K562 (cell line): ENCODE measurements at regions not wholly inside any gene's neighbourhood (a gene's known extent, or its start where the extent isn't known, plus 50 kb on each side); places are given as distances from the start of the nearest gene placed in this dataset.

Experiments used
- ATAC-seq: fragments of 200-7000 bp; cut with Tn5 transposase; 3 replicates; pipeline ENCODE4 v1.9.1; 2020; ENCODE audit warnings: moderate library complexity
- BruUV-seq: library from RNA; stranded (reverse); fragments of 400-500 nt; replicated peaks from 2 replicates; lab custom pipeline; 2021; lab: Mats Ljungman, UMichigan
- CTCF ChIA-PET: fragments of 300-600 bp; formaldehyde crosslinking; extraction: SDS; loops from one replicate; lab custom pipeline; 2021; ENCODE audit warnings: low intra/inter-chr PET ratio; lab: Yijun Ruan, JAX
- POLR2A ChIA-PET: fragments of 300-600, 350-650 bp; sonication (Branson Sonifier 250); formaldehyde crosslinking; extraction: SDS; loops from one replicate; lab custom pipeline; 2021; ENCODE audit warnings: antibody characterized with exemption, inconsistent platforms; lab: Yijun Ruan, JAX
- DNase-seq, 4 experiments: peaks; one replicate each; pipeline versions ENCODE4 v3.0.0 to v3.0.0-alpha.2; 2011 to 2018; ENCODE audit warnings: low spot score in 3 of 4, mixed read lengths in 3 of 4; ENCODE audit errors: extremely low read depth in 1 of 4
- FAIRE-seq: peaks from 2 replicates; lab custom pipeline; 2011; peaks lifted over from hg19 to GRCh38; lab: Jason Lieb, UNC
- H2AFZ ChIP-seq: 2 replicates; pipeline ENCODE4 v1.6.0; 2011; ENCODE audit warnings: low read depth, low read length, control low read depth, inconsistent platforms
- H3K27ac ChIP-seq: fragments of 200-600 bp; 3 replicates; pipeline ENCODE4 v1.8.0; 2011; ENCODE audit warnings: low read depth, mild to moderate bottlenecking, control low read depth, inconsistent platforms, low read length, moderate library complexity, mixed read lengths; ENCODE audit errors: extremely low read depth
- H3K27me3 ChIP-seq, 2 experiments: fragments of 300-600 bp in 1 of 2; 2 replicates in 1 of 2; 3 replicates in 1 of 2; pipeline versions ENCODE4 v1.6.0 to v1.8.0; 2011; ENCODE audit warnings: inconsistent platforms in 2 of 2, low read length in 2 of 2, mild to moderate bottlenecking in 1 of 2, mixed read lengths in 1 of 2, moderate library complexity in 1 of 2; ENCODE audit not compliant: control insufficient read depth in 2 of 2, insufficient read depth in 2 of 2
- H3K36me3 ChIP-seq: fragments of 300-600 bp; 3 replicates; pipeline ENCODE4 v1.8.0; 2011; ENCODE audit warnings: mild to moderate bottlenecking, low read length, inconsistent platforms; ENCODE audit not compliant: control insufficient read depth, insufficient read depth
- H3K4me1 ChIP-seq, 2 experiments: fragments of 200-600 bp in 1 of 2; replicated peaks in 1 of 2; 2 replicates in 1 of 2; 3 replicates in 1 of 2; pipeline versions ENCODE4 v1.5.1 to v1.8.0; 2011; ENCODE audit warnings: inconsistent platforms in 2 of 2, low read length in 2 of 2, mild to moderate bottlenecking in 1 of 2, mixed read lengths in 1 of 2, moderate library complexity in 1 of 2; ENCODE audit not compliant: control insufficient read depth in 2 of 2, insufficient read depth in 2 of 2
- H3K4me2 ChIP-seq: 2 replicates; pipeline ENCODE4 v1.6.1; 2011; ENCODE audit warnings: low read length, control low read depth, inconsistent platforms, mixed read lengths; ENCODE audit not compliant: insufficient read depth
- H3K4me3 ChIP-seq: fragments of 200-600 bp; sonication (generic), shearing (Covaris generic); 2 replicates; pipeline ENCODE4 v1.5.1; 2016; ENCODE audit warnings: control low read depth, inconsistent platforms
- H3K79me2 ChIP-seq: fragments of 200-600 bp; 3 replicates; pipeline ENCODE4 v1.8.0; 2011; ENCODE audit warnings: low read length, inconsistent platforms; ENCODE audit not compliant: control insufficient read depth, insufficient read depth
- H3K9ac ChIP-seq, 2 experiments: 2 replicates each; pipeline versions ENCODE4 v1.6.0 to v1.6.1; 2011; ENCODE audit warnings: low read depth in 2 of 2, low read length in 2 of 2, control low read depth in 1 of 2, inconsistent platforms in 1 of 2, mild to moderate bottlenecking in 1 of 2, mixed read lengths in 1 of 2; ENCODE audit not compliant: insufficient read depth in 1 of 2
- H3K9me1 ChIP-seq: one replicate; pipeline ENCODE4 v1.6.0; 2011; ENCODE audit warnings: inconsistent platforms, mild to moderate bottlenecking, low read length, moderate library complexity; ENCODE audit not compliant: control insufficient read depth, insufficient read depth
- H3K9me3 ChIP-seq: replicated peaks from 2 replicates; pipeline ENCODE4 v1.5.1; 2011; ENCODE audit warnings: low read depth, low read length, inconsistent platforms; ENCODE audit not compliant: control insufficient read depth, insufficient read depth
- H4K20me1 ChIP-seq: replicated peaks from 2 replicates; pipeline ENCODE4 v1.6.1; 2011; ENCODE audit warnings: low read length, inconsistent platforms, mixed read lengths; ENCODE audit not compliant: control insufficient read depth, insufficient read depth
- FOXJ3 ChIP-seq: sonication (generic); formaldehyde crosslinking; IDR thresholded peaks from 2 replicates; pipeline ENCODE4 v1.4.0; 2020; ENCODE audit warnings: mild to moderate bottlenecking, missing genetic modification reagents
- GTF2F1 ChIP-seq: IDR thresholded peaks from 2 replicates; pipeline ENCODE4 v1.6.1; 2011; ENCODE audit warnings: low read depth, low read length, improper control_type of control experiment
- JUND ChIP-seq, 2 experiments: IDR thresholded peaks; 2 replicates in 1 of 2; 3 replicates in 1 of 2; pipeline ENCODE4 v1.6.1; 2011; ENCODE audit warnings: borderline replicate concordance in 2 of 2, low read depth in 2 of 2, low read length in 2 of 2, improper control_type of control experiment in 1 of 2, missing biosample characterization in 1 of 2, missing genetic modification characterization in 1 of 2, missing genetic modification reagents in 1 of 2
- KLF1 ChIP-seq: fragments of 450-650 bp; IDR thresholded peaks from 2 replicates; pipeline ENCODE4 v1.6.1; 2016; ENCODE audit warnings: missing genetic modification characterization, missing compliant biosample characterization
- MITF ChIP-seq: IDR thresholded peaks from 2 replicates; pipeline ENCODE4 v1.6.1; 2014; ENCODE audit warnings: antibody characterized with exemption
- ZBTB17 ChIP-seq: fragments of 450-650 bp; formaldehyde crosslinking; IDR thresholded peaks from 2 replicates; pipeline ENCODE4 v1.4.0; 2020; ENCODE audit warnings: mild to moderate bottlenecking
- ZC3H8 ChIP-seq: fragments of 450-650 bp; IDR thresholded peaks from 2 replicates; pipeline ENCODE4 v1.6.1; 2017
- ZNF134 ChIP-seq: fragments of 250-450 bp; sonication (Bioruptor Pico); conservative IDR thresholded peaks from 2 replicates; pipeline ENCODE4 v1.4.0; 2020
- ZNF274 ChIP-seq: IDR thresholded peaks from 2 replicates; pipeline ENCODE4 v1.6.1; 2011; ENCODE audit warnings: low read depth, mild to moderate bottlenecking, low read length, moderate library complexity, borderline replicate concordance
- ZNF3 ChIP-seq: fragments of 250-450 bp; sonication (Bioruptor Pico); IDR thresholded peaks from 2 replicates; pipeline ENCODE4 v1.5.0; 2021; ENCODE audit warnings: mild to moderate bottlenecking, moderate library complexity
- ZNF311 ChIP-seq: fragments of 250-450 bp; sonication (Bioruptor Pico); IDR thresholded peaks from 2 replicates; pipeline ENCODE4 v1.4.0; 2020; ENCODE audit warnings: mild to moderate bottlenecking, moderate library complexity
- ZNF408 ChIP-seq: fragments of 250-450 bp; sonication (Bioruptor Pico); IDR thresholded peaks from 2 replicates; pipeline ENCODE4 v1.4.0; 2020; ENCODE audit warnings: low read depth, mild to moderate bottlenecking, moderate library complexity
- WGBS: fragments of 100-300 bp; shearing (Covaris generic); methylation state at CpG from one replicate; pipeline ENCODE4 v1.1.6; 2016; ENCODE audit warnings: low coverage, mixed read lengths; ENCODE audit not compliant: insufficient coverage; ENCODE audit errors: missing lambda C conversion rate; 5-methylcytosine and 5-hydroxymethylcytosine counted together
- in situ Hi-C: fragments of 300-500 bp; cut with MboI; formaldehyde crosslinking; loops from 4 replicates; pipeline ENCODE4 v1.15.0; 2018; ENCODE audit warnings: inconsistent platforms, mixed read lengths
- intact Hi-C: fragments of 100-400 bp; cut with micrococcal nuclease; formaldehyde crosslinking; loops from 2 replicates; pipeline ENCODE4 v1.14.2; 2022
- TF ChIP-seq, protein P1 (sequence below): fragments of 450-650 bp; formaldehyde crosslinking; IDR thresholded peaks from 2 replicates; pipeline ENCODE4 v1.4.0; 2020; ENCODE audit warnings: mild to moderate bottlenecking, moderate library complexity
- TF ChIP-seq, protein P2 (sequence below): sonication (generic); formaldehyde crosslinking; IDR thresholded peaks from 2 replicates; pipeline ENCODE4 v1.8.0; 2022; ENCODE audit warnings: missing genetic modification reagents, mild to moderate bottlenecking, borderline replicate concordance

DNA sequence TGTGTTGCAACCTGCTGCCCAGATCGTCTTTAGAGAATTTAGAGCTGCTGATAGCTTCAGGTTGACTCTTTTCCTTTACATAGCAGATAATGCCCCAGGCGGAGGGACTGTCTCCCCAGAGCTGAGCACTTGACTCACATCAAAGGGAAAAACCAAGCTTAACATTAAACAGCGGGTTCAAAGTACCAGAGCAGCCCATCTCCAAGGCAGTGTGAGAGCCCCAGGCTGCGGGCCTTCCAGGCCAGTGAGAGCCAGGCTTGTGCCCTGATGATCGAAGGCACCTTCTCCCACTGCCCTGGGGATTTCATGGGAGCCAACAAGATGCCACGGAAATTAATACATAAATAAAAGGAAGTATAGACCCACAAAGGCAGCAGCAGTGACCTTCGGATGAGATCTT is 275.6 kb downstream of the XXYLT1 start:
- Histone ChIP-seq H3K9me1 (no peaks in the 10 kb centered on the region), H3K27me3 (peaks cover 27 to 48% of the 10 kb centered on the region in 2 experiments), H4K20me1 (no peaks in the 10 kb centered on the region; the same call in 1 of the 2 replicates), H3K4me3 (no peak overlapping the region), H3K9ac (no peak overlapping the region), H3K36me3 (no peaks in the 10 kb centered on the region), H3K27ac (no peak overlapping the region), H3K9me3 (no peaks in the 10 kb centered on the region), H3K79me2 (no peaks in the 10 kb centered on the region), H3K4me2 (no peak overlapping the region), H3K4me1 (no peaks in the 10 kb centered on the region), H2AFZ (no peak overlapping the region)
- 8% methylated on average over 7 of the region's 7 CpGs for WGBS
- CTCF ChIA-PET: no interaction called here
- intact Hi-C loops: no loop called here
- ATAC-seq: no peak
- TF ChIP-seq, protein P1, sequence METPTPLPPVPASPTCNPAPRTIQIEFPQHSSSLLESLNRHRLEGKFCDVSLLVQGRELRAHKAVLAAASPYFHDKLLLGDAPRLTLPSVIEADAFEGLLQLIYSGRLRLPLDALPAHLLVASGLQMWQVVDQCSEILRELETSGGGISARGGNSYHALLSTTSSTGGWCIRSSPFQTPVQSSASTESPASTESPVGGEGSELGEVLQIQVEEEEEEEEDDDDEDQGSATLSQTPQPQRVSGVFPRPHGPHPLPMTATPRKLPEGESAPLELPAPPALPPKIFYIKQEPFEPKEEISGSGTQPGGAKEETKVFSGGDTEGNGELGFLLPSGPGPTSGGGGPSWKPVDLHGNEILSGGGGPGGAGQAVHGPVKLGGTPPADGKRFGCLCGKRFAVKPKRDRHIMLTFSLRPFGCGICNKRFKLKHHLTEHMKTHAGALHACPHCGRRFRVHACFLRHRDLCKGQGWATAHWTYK (CRISPR knock-in tag): no peak
- no peak for FAIRE-seq
- POLR2A ChIA-PET: interaction anchor here (0.6 kb wide), 1 partner anchor 12 kb away, joined by 3 read pairs; no protein-coding TSS in a partner anchor
- in situ Hi-C loops: no loop called here
- no TSS peak for BruUV-seq
- no peak for DNase-seq

- no peak overlapping the region for H3K4me3 ChIP-seq
- TF ChIP-seq ZNF408 (CRISPR knock-in tag) (no peak), ZNF311 (CRISPR knock-in tag) (no peak), ZC3H8 (no peak), ZNF3 (CRISPR knock-in tag) (no peak), KLF1 (tag) (no peak), FOXJ3 (CRISPR knock-in tag) (no peak), ZNF134 (CRISPR knock-in tag) (no peak), ZBTB17 (CRISPR knock-in tag) (no peak), JUND (IDR thresholded peaks at IDR 0.05; ENCODE audit: borderline replicate concordance, low read depth, low read length) (no peak), JUND (tag; IDR thresholded peaks at IDR 0.05; ENCODE audit: borderline replicate concordance, low read depth, low read length) (no peak), MITF (no peak), GTF2F1 (no peak), ZNF274 (no peak)
- TF ChIP-seq, protein P2, sequence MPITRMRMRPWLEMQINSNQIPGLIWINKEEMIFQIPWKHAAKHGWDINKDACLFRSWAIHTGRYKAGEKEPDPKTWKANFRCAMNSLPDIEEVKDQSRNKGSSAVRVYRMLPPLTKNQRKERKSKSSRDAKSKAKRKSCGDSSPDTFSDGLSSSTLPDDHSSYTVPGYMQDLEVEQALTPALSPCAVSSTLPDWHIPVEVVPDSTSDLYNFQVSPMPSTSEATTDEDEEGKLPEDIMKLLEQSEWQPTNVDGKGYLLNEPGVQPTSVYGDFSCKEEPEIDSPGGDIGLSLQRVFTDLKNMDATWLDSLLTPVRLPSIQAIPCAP (CRISPR knock-in tag): no peak
- H3K4me1 ChIP-seq: no peaks in the 10 kb centered on the region
- no peak for ATAC-seq
- H2AFZ ChIP-seq: no peak overlapping the region
- DNase-seq: no peak
- CTCF ChIA-PET: no interaction called here
- H3K27ac ChIP-seq: no peak overlapping the region
- no peak for FAIRE-seq
- in situ Hi-C loops (no loop called here), intact Hi-C loops (no loop called here)
- H3K4me2 ChIP-seq: no peak overlapping the region
- no peaks in the 10 kb centered on the region; the same call in 1 of the 2 replicates for H4K20me1 ChIP-seq
- no peaks in the 10 kb centered on the region for H3K36me3 ChIP-seq
- no peaks in the 10 kb centered on the region for H3K9me3 ChIP-seq
- no peaks in the 10 kb centered on the region for H3K9me1 ChIP-seq
- 5% methylated on average over 12 of the region's 12 CpGs for WGBS
- no peaks in the 10 kb centered on the region for H3K79me2 ChIP-seq
- BruUV-seq: no TSS peak
- H3K9ac ChIP-seq: no peak overlapping the region
- POLR2A ChIA-PET: no interaction called here
- peaks cover 29 to 48% of the 10 kb centered on the region in 2 experiments for H3K27me3 ChIP-seq
Measured at GRCh38 chr3:194995922-194996321, 275.0 kb downstream of the XXYLT1 start.
